ENCODE measurements at regions not wholly inside any gene's neighbourhood (a gene's known extent, or its start where the extent isn't known, plus 50 kb on each side); places are given as distances from the start of the nearest gene placed in this dataset.

DNA sequence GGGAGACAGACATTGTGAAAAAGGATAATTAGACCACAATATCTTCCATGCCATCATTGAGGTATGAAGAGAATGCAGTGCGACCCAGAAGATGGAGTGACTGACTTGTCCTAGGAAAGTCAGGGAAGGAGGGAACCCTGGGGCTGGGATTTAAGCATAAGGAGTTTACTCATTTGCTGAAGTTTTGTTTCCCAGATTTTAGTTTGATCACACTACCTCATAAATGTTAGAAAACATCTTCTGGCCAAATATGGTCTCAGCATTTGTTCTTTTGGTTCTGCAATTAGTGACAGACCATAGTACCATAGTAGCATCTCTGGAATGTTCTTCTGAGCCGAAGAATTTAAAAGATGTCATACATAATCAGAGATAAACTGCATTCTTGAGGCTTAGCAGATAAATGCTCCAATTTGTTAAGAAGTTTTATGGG lies 96.5 kb upstream of the PGRMC2 start:
- Histone ChIP-seq H3K36me3 (ENCODE audit: control insufficient read depth, insufficient read depth, low read length) (no peaks in the 10 kb centered on the region), H3K9me3 (0 out of 2 replicates have a peak, but pooled peaks cover 8% of the 10 kb centered on the region), H3K27me3 (replicated peaks; ENCODE audit: control insufficient read depth, insufficient read depth, low read length) (no peaks in the 10 kb centered on the region), H3K4me1 (peaks cover 32% of the 10 kb centered on the region), H3K4me3 (ENCODE audit: low read depth, low read length) (no peak overlapping the region)
- TF ChIP-seq, protein P1, sequence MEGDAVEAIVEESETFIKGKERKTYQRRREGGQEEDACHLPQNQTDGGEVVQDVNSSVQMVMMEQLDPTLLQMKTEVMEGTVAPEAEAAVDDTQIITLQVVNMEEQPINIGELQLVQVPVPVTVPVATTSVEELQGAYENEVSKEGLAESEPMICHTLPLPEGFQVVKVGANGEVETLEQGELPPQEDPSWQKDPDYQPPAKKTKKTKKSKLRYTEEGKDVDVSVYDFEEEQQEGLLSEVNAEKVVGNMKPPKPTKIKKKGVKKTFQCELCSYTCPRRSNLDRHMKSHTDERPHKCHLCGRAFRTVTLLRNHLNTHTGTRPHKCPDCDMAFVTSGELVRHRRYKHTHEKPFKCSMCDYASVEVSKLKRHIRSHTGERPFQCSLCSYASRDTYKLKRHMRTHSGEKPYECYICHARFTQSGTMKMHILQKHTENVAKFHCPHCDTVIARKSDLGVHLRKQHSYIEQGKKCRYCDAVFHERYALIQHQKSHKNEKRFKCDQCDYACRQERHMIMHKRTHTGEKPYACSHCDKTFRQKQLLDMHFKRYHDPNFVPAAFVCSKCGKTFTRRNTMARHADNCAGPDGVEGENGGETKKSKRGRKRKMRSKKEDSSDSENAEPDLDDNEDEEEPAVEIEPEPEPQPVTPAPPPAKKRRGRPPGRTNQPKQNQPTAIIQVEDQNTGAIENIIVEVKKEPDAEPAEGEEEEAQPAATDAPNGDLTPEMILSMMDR (IDR thresholded peaks at IDR 0.05; ENCODE audit: insufficient read depth in 1 of 2, low read depth in 1 of 2, low read length in 1 of 2, severe bottlenecking in 1 of 2, unreplicated experiment in 1 of 2), result no peak
- peak; percentile 34 to 50 for DNase-seq
- Mint-ChIP-seq H3K27ac (ENCODE audit: unreplicated experiment) (no peak overlapping the region), H3K27me3 (ENCODE audit: insufficient read depth, unreplicated experiment) (no peaks in the 10 kb centered on the region), H3K9me3 (ENCODE audit: unreplicated experiment) (peaks cover 3% of the 10 kb centered on the region), H3K4me3 (ENCODE audit: unreplicated experiment) (peak overlapping the region; percentile 9), H3K4me1 (ENCODE audit: low read depth, unreplicated experiment) (peaks cover 16% of the 10 kb centered on the region), H3K36me3 (ENCODE audit: insufficient read depth, unreplicated experiment) (peaks cover 5% of the 10 kb centered on the region)
- BruUV-seq (replicated peaks), result no TSS peak
- POLR2A ChIA-PET, result interaction anchor here (0.6 kb wide), 1 partner anchor 77 kb away, joined by 3 read pairs; no protein-coding TSS in a partner anchor
- CTCF ChIA-PET, result no interaction called here
- intact Hi-C loops (cut with micrococcal nuclease; ENCODE audit: unreplicated experiment), result loop anchor here (1.0 to 2.0 kb wide), 6 partner anchors 30 to 428 kb away; no protein-coding TSS in a partner anchor

DNA sequence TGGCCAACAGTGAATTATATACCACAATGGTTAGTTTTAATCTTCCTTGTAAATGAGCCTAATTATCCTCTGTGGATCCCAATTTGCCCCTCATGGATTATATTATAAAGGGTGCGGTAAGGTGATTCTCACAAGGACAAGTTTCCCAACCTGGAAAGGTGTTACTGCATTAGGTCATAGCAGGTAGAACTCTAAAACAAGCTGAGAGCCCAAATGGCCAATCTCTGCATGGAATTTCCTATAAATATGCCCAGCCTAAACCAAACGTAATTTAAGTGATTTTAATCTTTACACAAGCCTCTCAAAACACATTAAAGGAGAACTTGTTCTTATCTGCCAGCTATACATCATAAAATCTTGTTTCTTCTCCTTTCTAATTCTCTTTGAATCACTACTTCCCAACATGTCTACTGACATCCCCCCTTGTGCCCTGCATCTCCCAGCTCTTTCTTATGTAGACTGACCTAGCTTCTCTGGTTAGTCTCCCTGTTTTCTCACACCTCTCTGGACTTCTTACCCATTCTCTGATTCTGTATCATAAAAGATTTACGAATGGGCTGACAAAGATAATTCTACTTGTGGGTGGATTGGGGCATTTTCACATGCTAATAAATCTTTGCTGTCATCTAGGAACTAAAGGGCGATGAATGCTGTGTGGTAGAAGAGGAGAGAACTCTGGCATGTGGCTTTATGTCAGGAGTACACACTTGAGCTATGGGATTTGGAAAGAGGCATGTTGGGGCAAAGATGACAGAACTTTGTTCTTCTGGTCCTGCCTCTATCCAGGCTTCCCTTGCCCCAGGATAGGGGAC lies 94.3 kb upstream of the PGRMC2 start:
- DNase-seq, result no peak
- BruUV-seq (replicated peaks), result no TSS peak

DNA sequence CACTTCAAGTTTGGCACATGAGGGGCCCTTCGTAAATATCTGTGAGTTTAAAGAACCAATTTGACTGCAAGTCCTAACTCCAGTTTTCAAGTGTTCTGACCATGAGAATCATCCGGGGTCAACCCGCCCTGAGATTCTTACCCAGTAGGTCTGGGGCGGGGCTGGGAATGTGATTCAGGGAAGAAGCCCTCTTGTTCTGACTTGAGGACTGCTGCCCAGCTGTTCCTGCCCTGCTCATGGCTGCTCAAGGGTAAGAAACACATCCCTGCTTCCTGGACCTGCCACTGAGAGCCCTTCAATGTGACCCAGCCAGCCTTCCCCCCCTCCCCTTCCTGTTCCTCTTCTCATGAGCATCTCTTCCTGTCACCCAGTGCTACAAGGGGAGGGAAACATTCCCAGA lies 92.7 kb upstream of the PGRMC2 start:
- ChIA-PET POLR2A (no interaction called here), CTCF (no interaction called here)
- Histone ChIP-seq H3K27me3 (replicated peaks; ENCODE audit: control insufficient read depth, insufficient read depth, low read length) (no peaks in the 10 kb centered on the region), H3K4me3 (ENCODE audit: low read depth, low read length) (no peak overlapping the region), H3K4me1 (peaks cover 29% of the 10 kb centered on the region), H3K36me3 (ENCODE audit: control insufficient read depth, insufficient read depth, low read length) (no peaks in the 10 kb centered on the region), H3K9me3 (peaks cover 21% of the 10 kb centered on the region; the same call in 1 of the 2 replicates)
- H3K4me1 Mint-ChIP-seq (ENCODE audit: low read depth, unreplicated experiment), result peaks cover 22% of the 10 kb centered on the region
- BruUV-seq (replicated peaks), result no TSS peak
- no peaks in the 10 kb centered on the region for H3K27me3 Mint-ChIP-seq (ENCODE audit: insufficient read depth, unreplicated experiment)
- no peak overlapping the region for H3K4me3 Mint-ChIP-seq (ENCODE audit: unreplicated experiment)
- DNase-seq, result no peak
- H3K27ac Mint-ChIP-seq (ENCODE audit: unreplicated experiment), result peak overlapping the region; percentile 67
- peaks cover 5% of the 10 kb centered on the region for H3K36me3 Mint-ChIP-seq (ENCODE audit: insufficient read depth, unreplicated experiment)
- intact Hi-C loops (cut with micrococcal nuclease; ENCODE audit: unreplicated experiment), result no loop called here
- H3K9me3 Mint-ChIP-seq (ENCODE audit: unreplicated experiment), result peaks cover 33% of the 10 kb centered on the region
- TF ChIP-seq, protein P1 (IDR thresholded peaks at IDR 0.05; ENCODE audit: insufficient read depth in 1 of 2, low read depth in 1 of 2, low read length in 1 of 2, severe bottlenecking in 1 of 2, unreplicated experiment in 1 of 2), result no peak

More for the DNA sequence above, 94.3 kb upstream of the PGRMC2 start:
- no peaks in the 10 kb centered on the region for H3K27me3 ChIP-seq (replicated peaks; ENCODE audit: control insufficient read depth, insufficient read depth, low read length)
- peaks cover 14% of the 10 kb centered on the region; the same call in 1 of the 2 replicates for H3K9me3 ChIP-seq
- intact Hi-C loops (cut with micrococcal nuclease; ENCODE audit: unreplicated experiment), result no loop called here
- peaks cover 5% of the 10 kb centered on the region for H3K36me3 Mint-ChIP-seq (ENCODE audit: insufficient read depth, unreplicated experiment)
- H3K4me3 ChIP-seq (ENCODE audit: low read depth, low read length), result no peak overlapping the region
- H3K4me3 Mint-ChIP-seq (ENCODE audit: unreplicated experiment), result no peak overlapping the region
- no peaks in the 10 kb centered on the region for H3K36me3 ChIP-seq (ENCODE audit: control insufficient read depth, insufficient read depth, low read length)
- TF ChIP-seq, protein P1 (IDR thresholded peaks at IDR 0.05; ENCODE audit: insufficient read depth in 1 of 2, low read depth in 1 of 2, low read length in 1 of 2, severe bottlenecking in 1 of 2, unreplicated experiment in 1 of 2), result no peak
- H3K27me3 Mint-ChIP-seq (ENCODE audit: insufficient read depth, unreplicated experiment), result no peaks in the 10 kb centered on the region
- H3K4me1 Mint-ChIP-seq (ENCODE audit: low read depth, unreplicated experiment), result peaks cover 22% of the 10 kb centered on the region
- peaks cover 32% of the 10 kb centered on the region for H3K4me1 ChIP-seq
- peaks cover 24% of the 10 kb centered on the region for H3K9me3 Mint-ChIP-seq (ENCODE audit: unreplicated experiment)
- POLR2A ChIA-PET, result no interaction called here
- H3K27ac Mint-ChIP-seq (ENCODE audit: unreplicated experiment), result no peak overlapping the region
- CTCF ChIA-PET, result no interaction called here

Data from Caco-2 (cell line).